HS-5 (cell line): ENCODE measurements at regions not wholly inside any gene's neighbourhood (a gene's known extent, or its start where the extent isn't known, plus 50 kb on each side); places are given as distances from the start of the nearest gene placed in this dataset.

Experiments used
- DNase-seq: peaks from one replicate; pipeline ENCODE4 v3.0.0-alpha.2; 2012; ENCODE audit warnings: low read depth

- DNase-seq = peak; percentile 9
Measured at GRCh38 chr12:70154960-70155589, 88.2 kb upstream of the CNOT2 start.

- no peak for DNase-seq
Measured at GRCh38 chr12:70157099-70157498, 86.1 kb upstream of the CNOT2 start.

- no peak for DNase-seq
Measured at GRCh38 chr12:70165450-70165849, 77.8 kb upstream of the CNOT2 start.

- no peak for DNase-seq
Measured at GRCh38 chr12:70176290-70176689, 66.9 kb upstream of the CNOT2 start.

- no peak for DNase-seq
Measured at GRCh38 chr12:70177631-70178030, 65.6 kb upstream of the CNOT2 start.

GRCh38 chr12:70178038-70178437, 65.2 kb upstream of the CNOT2 start:
- no peak for DNase-seq

- DNase-seq = no peak
Measured at GRCh38 chr12:70180130-70180529, 63.1 kb upstream of the CNOT2 start.

- DNase-seq = no peak
Measured at GRCh38 chr12:70185301-70185700, 57.9 kb upstream of the CNOT2 start.

- no peak for DNase-seq
Measured at GRCh38 chr12:70186436-70186835, 56.8 kb upstream of the CNOT2 start.

GRCh38 chr12:70190262-70191010, 52.8 kb upstream of the CNOT2 start:
- DNase-seq = peak; percentile 71
